GM23248 (cell line): ENCODE measurements at regions not wholly inside any gene's neighbourhood (a gene's known extent, or its start where the extent isn't known, plus 50 kb on each side); places are given as distances from the start of the nearest gene placed in this dataset.
"Not testable (repeated sequence)": the region's sequence is repeated elsewhere in the genome, so short reads cannot be mapped to it uniquely, and the experiment has no call there.

Experiments used
- EZH2 ChIP-seq: fragments of 200-600 bp; sonication (generic); IDR thresholded peaks from 2 replicates; pipeline ENCODE4 v1.6.1; 2018; ENCODE audit warnings: antibody characterized with exemption, mild to moderate bottlenecking; ENCODE audit not compliant: insufficient read depth, poor library complexity, severe bottlenecking
- EZH2phosphoT487 ChIP-seq: fragments of 200-600 bp; sonication (generic); IDR thresholded peaks from 2 replicates; pipeline ENCODE4 v1.6.1; 2018; ENCODE audit warnings: antibody characterized with exemption, moderate library complexity, mild to moderate bottlenecking, low read depth; ENCODE audit not compliant: insufficient read depth

DNA sequence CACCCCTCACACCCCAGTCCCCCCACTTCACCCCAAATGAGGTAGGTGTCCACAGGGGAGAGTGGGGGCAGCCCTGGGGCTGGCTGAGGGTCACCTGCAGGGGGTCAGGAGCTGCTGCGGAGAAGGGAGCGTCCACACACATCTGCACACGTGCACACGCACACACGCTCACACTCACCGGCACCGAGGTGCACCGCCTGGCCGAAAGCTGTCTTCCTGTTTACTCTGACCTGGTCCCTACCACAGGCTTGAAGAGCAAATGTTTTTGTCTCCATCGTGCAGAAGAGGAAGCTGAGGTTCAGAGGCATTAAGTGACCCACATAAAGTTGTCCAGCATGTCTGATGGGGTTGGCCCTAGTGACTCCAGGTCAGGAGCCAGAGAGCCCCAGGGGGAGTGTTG, 4382.1 kb upstream of the TPTE start:
- not testable (repeated sequence) for TF ChIP-seq EZH2phosphoT487, EZH2
